Stimulated activated CD4-positive, alpha-beta T cell treated with anti-CD3 and anti-CD28 coated beads, Interleukin-2, amount 100 ng/mL, for 4 hours (primary cell): ENCODE measurements at regions not wholly inside any gene's neighbourhood (a gene's known extent, or its start where the extent isn't known, plus 50 kb on each side); places are given as distances from the start of the nearest gene placed in this dataset.
"Not testable (repeated sequence)": the region's sequence is repeated elsewhere in the genome, so short reads cannot be mapped to it uniquely, and the experiment has no call there.

ENCODE experiments used
- DNase-seq: peaks from one replicate; pipeline ENCODE4 v3.0.0-alpha.2; 2020; ENCODE audit warnings: low read depth

DNA sequence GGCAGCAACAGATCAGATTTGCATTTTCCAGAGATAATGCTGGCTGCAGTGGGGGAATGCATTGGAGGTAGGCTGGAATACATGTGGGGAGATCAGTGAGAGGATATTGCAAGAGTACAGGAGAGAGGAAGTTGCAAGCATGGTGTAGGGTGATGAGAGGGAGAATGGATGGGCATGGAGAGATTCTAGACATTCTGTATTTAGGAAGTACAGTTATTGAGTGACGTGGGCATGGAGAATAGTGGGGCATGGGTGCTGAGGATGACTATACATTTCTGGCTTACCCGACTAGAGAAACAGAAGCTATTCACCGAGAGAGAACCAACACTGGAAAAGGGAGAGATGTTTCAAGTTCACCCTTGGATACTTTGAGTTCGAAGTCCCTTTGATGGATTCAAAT lies 116.9 kb upstream of the SVIL start:
- DNase-seq = no peak

DNA sequence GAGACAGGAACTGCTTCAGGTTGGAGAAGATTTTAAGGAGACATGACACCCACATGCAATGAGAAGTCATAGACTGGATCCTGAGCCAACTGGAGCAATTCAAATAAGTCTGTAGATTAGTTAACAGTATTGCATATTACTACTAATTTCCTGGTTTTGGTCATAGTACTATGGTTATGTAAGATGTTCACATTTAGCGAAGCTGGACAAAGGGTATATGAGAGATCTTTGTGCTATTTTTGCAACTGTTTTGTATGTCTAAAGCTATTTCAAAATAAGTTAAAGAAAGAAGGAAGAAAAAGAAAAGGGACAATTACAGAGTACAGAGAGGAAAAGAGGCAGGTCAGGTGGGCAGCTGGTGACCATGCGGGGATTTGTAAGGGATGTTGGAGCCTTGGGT lies 116.5 kb upstream of the SVIL start:
- no peak for DNase-seq

DNA sequence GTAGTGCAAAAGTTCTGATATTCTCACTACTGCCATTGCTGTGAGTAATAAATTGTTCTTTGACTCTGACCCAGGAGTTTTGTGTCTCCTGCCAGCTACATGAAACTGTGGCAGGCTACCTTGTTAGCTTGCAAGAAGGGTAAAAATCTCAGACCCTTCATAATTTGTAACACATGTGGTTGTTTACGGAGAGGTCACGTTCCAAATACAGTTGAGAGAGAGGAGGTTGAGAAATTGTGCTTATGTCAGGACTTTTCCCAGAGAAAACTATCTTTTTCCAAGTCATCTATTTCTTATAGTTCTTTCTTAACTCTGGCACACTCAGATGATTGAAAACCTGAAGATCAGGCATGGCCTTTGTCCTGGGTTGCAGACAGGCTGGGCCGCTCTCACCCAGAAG lies 114.4 kb upstream of the SVIL start:
- DNase-seq = no peak

DNA sequence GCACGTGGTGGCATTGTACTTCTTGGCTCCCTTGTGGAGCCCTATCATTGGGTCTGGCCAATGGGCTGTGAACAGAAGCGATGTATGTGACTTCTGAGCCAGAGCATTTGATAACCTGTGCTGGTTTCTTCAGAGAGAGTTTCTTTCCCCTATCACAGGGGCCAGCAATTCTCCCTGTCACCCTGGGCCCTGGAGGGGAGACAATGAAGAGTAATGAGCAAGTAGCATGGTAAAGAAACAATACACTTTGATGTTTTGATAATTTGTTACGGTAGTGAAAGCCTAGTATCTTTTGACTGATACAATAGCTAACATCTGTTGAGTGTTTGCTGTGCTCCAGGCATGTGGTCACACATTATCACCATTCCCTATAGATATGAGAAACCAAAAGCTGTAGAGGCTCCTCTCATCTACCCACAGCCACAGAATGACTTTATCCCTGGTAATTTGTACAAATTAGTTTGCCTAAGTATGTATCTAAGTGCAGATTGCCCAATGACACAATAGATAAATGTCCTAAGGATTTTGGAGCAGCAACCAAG lies 113.4 kb upstream of the SVIL start:
- DNase-seq = no peak

DNA sequence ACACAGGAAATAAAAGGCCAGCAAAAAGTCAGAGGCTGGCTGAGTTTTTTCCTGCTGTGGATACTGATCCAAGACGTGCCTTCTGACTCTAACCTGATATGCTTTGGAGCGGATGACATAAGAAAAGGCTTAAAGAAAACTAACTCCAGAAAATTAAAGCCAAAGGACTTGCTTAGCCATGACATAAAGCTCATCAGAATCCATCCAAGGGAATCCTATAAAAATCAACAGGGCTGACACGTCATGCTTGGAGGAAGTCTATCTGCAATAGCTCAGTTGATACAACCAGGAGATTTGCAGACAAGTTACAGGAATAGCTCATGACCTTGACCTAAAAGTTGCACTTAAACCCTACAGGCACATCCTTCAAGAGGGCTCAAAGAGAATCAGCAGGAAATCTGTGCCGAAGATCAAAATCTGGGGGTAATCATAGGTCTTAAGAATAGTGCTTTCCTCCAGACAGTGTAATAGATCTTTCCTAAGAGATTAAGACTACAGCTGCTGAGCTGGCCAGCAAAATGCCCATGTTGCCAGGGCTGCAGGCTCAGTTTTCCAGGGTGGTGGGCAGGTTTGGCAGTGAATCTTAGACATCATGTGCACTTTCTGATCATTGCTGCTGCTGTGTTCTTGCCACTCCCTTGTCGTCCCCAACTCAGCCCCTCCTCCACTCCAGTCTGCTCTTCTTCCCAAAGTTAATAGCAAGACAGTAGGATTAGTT lies 111.5 kb upstream of the SVIL start:
- no peak for DNase-seq

DNA sequence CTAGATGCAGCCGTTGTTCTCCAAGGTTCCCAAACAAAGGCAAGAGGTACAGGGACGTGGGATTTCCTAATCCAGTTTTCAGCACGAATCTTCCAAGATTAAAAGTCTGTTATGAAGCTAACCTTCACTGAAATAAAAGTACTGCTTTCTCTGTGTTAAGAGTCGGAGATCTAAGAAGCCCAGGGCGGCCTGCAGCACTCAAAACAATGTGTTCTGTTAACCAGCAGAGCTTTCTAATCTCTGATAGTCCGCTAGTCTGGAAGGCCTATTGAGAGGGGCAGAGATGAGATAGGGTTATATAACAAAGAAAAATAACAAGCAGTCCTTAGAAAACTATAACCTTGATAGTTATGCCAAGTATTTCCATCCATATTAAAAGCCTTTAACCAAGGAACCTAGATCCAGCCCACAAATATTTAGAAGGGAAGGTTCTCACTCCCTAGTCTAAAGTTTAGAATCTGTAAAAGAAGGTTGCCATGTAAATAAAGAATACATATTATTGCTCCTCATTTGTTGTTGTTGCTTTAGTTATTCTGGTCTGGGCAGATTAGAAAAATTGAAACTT lies 106.3 kb upstream of the SVIL start:
- DNase-seq = no peak

DNA sequence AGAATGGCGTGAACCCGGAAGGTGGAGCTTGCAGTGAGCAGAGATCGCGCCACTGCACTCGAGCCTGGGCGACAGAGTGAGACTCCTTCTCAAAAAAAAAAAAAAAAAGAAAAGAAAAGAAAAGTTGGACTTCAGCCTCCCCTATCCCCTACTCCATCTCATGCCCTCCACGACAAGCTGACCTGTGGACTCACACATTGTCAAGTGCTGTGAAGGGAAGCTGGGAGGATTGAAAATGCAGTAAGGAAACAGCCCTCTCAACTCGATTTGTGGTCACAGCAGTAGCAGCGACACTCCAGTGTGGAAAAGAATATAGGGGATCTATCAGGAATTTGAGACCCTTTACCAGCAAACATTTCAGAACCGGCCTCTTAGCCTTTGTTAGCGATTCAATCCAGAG lies 103.6 kb upstream of the SVIL start:
- no peak for DNase-seq

DNA sequence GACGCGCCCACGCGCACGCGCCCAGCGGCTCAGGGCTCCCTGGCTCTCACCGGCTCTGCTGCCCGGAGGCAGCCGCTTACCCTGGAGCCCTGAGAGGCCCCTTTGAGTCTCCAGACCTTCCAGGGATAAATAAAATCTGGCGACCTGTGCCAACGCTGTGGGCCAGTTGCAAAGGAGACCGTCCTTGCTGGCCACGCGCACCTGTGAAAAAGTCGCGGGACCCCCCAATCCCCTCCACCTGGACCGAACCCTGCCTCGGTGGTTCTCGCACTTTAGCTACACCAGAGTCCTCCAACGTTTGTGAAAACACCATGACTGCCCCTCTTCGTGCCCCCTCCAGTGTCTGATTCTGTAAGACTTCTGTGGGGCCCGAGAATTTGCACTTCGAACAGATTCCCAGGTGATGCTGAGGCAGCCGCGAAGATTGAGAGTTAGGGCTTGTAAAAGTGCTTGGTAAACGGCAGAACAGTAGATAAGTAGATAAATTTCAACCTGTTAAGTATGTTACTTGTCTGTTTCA lies 102.4 kb upstream of the SVIL start:
- DNase-seq = no peak

DNA sequence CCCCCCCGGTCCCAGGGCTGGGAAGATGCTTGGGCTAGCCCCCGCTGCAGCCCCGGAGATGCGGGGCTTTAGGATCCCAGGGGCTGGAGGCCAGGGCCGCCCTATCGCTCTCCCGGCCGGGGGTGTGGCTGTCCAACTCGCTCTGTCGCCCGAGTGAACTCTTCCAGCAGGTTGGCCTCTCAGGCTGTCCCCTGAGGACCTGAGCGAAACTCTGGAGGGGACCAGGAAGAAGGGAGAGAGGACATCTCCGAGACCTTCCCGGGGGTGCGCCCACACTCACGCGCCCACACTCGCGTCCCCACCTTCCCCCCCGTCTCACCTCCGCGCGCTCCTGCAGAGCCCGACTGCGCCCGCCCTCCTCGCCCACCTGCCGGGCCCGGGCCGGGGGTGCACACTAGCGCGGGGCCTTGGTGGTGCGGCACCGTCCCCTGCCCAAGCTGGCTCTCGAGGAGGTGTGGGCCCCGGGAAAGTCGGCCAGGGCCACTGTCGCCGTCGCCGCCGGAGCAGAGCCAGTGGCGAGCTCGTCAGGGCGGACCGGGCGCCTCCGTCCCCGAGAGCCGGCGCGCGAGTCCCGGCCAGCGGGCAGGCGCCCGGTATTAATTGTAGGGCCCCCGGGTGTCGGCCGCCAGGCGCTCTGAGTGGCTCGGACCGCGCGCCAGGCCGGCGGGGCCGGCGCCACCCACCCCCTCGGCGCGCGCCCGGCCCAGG lies 101.7 kb upstream of the SVIL start:
- DNase-seq = peak; percentile 22

DNA sequence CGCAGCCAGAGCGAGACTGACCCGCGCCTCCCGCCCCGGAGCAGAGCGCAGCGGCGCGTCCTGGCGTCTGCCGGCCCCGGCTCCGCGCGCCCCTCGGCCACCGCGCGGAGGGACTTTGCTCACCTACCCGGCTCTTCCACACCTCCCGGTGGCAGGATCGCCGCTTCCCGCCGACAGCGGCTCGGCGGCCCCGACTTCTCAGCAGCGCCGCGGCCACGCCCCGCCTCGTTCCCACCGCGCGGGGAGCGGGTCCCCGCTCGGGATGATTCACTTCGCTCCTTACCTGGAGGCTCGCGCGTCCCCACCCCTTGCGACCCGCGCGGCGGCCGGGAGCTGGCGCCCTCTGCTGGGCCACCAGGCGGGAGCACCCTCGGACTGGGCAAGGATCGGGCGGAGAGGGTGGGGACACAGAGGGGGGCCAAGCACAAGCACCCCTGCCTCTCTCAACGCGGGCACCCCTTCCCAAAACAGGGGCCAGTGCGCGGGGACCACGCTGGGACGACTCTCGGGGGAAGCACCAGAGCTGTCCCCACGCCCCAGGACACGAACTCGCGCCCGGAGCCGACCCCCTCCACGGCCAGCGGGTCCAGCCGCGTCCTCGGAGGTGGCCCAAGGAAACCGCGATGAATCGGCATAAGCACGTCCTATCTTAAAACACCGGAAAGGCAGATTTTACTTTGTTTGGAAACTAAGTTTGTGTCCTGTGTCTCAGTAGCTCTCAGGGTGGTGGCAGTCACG lies 101.0 kb upstream of the SVIL start:
- DNase-seq = peak; percentile 82

DNA sequence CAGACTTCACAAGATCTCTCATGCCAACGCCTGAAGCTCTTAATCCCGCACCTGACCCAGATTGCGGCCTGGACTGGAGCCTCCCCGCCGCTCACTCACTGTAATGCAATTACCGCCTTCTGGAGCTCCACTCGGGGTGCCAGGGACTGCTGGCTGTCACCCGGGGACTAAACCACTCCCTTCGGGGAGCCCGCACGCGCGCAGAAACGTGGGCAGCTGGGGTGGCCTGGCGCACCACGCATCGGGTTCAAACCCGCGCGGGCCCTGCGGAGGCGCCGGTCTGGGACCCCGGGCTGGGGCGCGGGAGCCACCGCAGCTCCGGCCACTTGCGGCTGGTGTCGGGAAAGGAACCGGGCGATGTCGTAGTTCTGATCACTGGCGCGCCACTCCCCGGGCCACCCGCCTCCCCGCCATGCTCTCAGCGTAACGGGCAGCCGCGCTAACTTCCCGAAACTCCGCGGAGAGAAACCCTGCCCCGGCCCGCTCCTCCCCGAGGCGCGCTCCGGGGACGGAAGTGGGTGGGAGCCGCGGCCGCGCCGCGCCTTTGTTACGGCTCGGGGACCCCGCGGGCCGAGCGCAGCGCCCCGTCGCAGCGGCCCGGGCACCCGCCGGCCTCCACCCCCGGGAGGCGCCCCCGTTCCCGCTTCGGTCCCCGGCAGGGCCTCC lies 100.3 kb upstream of the SVIL start:
- peak; percentile 45 for DNase-seq

DNA sequence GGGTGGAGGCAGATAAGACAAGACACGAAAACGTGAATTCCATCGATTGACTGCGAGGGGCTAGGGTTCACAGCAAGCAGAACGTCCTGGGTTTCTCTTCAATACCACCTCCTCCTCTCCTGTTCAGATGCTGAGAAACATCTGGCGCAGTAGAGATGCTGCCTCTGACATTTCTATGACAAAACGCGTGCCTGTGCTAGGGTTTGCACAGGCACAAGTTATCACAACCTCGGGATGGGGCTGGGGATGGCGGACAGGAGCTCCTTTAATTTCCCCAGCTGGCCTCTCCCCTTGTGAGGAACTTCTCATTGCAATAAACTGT lies 99.8 kb upstream of the SVIL start:
- no peak for DNase-seq

DNA sequence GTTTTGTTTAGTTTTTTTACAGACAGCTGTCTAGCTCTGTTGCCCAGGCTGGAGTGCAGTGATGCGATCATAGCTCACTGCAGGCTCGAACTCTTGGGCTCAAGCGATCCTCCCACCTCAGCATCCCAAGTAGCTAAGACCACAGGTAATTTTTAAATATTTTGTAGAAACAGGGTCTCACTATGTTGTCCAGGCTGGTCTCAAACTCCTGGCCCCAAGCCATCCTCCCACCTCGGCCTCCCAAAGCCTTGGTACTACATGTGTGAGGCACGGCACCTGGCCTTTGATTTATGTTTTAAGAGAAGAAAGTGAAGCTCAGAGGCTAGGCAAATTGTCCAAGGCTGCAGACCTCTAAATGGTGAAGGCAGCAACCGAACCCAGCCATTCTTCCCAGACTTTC lies 98.6 kb upstream of the SVIL start:
- DNase-seq = no peak

DNA sequence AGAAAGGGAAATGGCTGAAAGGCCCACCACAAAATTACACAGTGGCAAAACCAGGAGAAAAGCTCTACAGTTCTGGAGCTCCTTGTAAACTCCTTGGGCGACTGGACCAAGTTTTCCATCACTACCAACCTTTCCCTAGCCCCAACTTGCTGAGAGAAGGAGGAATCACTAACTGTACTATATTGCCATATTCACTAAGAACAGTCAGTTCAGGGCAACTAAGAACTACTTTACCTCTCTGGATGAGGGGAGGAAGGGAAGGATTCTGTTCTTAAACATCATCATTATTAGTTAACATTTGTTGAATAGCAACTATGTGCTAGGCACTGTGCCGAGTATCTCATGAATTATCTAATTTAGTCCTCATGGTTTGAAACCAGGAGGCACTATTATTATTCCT lies 98.1 kb upstream of the SVIL start:
- no peak for DNase-seq

DNA sequence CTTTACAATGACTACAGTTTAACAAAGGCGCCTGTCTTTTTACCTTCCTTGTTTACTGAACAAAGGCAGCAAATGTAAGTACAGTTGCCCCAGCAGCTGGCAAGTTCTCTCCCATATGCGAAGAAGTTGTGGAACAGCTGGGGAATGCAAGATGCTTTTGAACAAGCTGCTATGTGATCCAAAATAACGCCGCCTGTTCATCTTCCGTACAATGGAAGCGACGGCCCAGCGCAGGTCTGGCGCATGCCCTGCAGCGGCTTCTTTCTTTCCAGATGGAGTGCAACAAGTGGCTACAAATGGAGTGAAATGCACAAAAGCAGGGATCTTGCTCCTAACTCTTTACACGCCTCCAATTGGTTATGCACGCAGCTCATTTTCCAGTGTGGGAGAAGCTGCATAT lies 97.0 kb upstream of the SVIL start:
- no peak for DNase-seq

DNA sequence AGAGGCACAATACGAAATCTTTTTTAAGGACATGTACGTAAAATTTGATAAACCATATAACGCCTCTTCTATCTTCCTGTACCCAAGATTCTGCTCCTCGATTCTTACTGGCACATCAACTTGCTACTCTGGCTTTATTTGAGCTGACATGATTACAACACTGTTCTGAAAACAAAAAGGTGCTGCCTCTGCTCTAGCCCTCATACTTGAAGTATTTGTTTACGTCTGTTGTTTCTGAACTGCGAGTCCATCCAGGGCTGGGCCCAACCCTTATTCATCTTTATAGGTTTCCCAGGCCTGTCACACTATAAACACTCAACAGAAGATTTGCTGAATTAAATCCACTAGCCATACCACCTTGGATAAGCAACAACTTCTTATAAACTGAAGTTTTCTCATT lies 96.2 kb upstream of the SVIL start:
- no peak for DNase-seq

DNA sequence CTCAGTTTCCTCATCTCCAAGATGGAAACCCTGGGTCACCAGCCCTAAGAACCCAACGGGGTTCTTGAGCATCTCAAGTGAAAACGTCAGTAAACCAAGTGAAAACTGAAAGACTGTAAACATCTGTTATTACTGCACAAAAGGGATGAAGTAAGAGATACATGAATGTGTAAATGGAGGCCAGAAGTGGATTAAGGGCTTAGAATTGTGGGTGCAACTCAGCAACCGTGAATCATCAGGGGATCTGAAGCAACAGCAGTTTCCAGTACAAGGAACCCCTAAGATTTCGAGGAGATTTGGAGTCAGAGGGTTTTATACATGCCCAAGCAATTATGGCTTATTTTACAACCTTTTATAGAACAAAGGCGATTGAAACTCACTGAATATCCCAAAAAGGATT lies 95.7 kb upstream of the SVIL start:
- no peak for DNase-seq

DNA sequence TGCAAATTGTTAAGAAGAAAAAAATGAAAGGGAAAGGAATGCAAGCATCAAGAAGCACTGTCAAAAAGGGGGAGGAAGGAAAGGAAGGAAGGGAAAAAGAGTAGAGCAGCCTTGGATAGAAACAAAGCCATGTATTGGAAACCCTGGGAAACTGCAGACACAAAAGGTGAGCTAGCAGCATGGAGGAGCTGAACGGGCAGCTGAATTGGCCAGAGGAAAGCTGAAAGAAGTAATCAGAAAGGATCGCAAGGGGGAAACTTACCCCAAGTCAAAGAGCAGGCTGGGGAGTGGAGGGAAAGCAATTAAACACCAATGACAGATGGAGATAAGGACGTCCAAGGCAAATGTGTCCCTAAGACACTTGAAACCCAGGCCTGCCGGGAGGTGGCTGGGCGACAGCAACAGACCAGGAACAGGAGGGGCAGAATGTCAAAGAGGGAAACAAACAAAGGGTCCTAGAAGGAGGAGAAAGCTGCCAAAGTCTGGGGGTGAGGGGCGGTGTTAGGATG lies 93.8 kb upstream of the SVIL start:
- no peak for DNase-seq

DNA sequence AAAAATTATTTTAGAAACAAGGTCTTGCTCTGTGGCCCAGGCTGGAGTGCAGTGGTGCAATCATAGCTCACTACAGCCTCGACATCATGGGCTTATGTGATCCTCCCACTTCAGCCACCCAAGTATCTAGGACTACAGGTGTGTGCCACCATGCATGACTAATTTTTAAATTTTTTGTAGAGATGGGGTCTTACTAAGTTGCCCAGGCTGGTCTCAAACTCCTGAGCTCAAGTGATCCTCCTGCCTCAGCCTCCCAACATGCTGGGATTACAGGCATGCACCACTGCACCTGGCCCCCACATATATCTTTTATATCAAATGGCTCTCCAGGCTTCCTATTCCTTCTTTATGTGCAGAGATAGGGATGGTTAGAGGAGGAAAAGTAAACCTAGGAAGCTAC lies 91.2 kb upstream of the SVIL start:
- DNase-seq = not testable (repeated sequence)

DNA sequence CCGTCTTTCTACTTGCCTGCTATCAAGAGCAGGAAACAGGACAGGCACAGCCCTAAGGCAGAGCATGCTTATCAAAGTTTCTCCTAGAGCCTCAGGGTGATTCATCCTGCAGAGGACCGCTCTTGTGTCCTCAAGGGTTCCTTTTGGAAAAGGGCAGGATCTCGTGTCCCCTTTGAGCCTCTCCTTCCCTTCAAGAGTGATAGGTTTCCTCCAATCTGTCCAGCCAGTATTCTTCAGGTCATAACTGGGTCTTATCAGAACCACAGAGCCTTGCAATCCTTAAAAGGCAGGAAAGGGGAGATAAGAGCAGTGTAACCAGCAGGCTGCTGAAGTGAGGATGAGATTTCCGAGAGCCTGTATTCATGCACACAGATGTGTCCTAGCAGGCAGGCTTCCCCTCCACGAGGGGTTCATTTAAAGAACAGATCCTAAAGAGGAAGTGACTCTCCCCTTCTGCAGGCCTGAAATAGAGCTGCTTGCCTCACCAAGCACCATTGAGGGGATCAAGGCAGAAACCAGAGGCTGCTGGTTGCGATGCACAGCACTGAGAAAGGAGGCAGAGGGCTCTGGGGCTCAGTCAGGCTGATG lies 90.5 kb upstream of the SVIL start:
- no peak for DNase-seq

DNA sequence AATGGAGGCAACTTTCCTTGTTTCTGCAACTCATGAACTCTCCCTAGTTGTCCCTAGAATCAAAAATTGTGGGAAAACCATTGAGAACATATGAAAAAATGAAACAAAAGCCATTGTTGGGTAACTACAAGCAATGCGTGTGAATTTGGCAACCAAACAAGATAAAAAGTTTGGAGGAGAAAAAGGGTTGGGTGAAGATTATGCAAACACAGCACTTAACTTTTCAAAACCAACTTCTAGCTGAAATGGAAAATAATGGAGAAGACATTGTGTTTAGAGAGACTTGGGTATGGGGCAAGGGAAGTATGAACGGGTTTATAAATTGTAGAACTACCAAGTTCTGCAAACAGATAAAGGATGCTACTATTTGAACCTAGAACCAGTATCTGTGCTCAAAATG lies 89.0 kb upstream of the SVIL start:
- DNase-seq = no peak

DNA sequence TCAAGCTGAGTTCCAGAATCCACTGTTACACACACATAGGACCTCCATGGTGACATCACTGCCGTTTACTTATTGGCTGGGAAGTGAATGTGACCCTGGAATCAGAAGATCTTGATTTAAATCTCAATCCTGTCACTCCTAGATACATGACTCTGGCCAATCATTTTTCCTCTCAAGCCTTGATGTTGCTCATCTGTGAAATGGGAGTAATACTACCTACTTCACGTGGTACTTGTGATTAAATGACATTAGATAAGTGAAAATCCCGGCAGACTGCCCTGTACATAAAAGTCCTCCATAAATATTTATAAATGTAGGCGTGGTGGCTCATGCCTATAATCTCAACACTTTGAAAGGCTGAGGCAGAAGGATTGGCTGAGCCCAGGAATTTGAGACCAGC lies 88.0 kb upstream of the SVIL start:
- DNase-seq = no peak
